ENCODE measurements at regions not wholly inside any gene's neighbourhood (a gene's known extent, or its start where the extent isn't known, plus 50 kb on each side); places are given as distances from the start of the nearest gene placed in this dataset.

GRCh38 chr12:34298971-34299801 lies 276.9 kb downstream of the ALG10 start:
- Histone ChIP-seq H3K4me2 (ENCODE audit: insufficient read depth, insufficient read length, low read length) (no peak overlapping the region), H2AK5ac (ENCODE audit: insufficient read length, low read length) (no peak overlapping the region), H2BK120ac (ENCODE audit: low read depth, low read length, poor library complexity, severe bottlenecking) (no peak overlapping the region), H4K20me1 (ENCODE audit: control insufficient read depth, insufficient read depth, insufficient read length) (no peaks in the 10 kb centered on the region), H3K4me1 (ENCODE audit: insufficient read depth, low read length) (no peaks in the 10 kb centered on the region), H3K9me3 (ENCODE audit: control insufficient read depth, low read depth, low read length) (peaks cover 51% of the 10 kb centered on the region), H2BK15ac (ENCODE audit: low read depth, low read length) (no peak overlapping the region), H3K79me1 (ENCODE audit: insufficient read depth, low read depth, low read length, poor library complexity, severe bottlenecking) (no peaks in the 10 kb centered on the region), H3K23ac (ENCODE audit: insufficient read length, low read depth, low read length) (no peak overlapping the region), H4K91ac (ENCODE audit: insufficient read length, low read depth, low read length) (no peak overlapping the region), H2BK5ac (ENCODE audit: insufficient read length, low read length) (no peak overlapping the region), H3T11ph (ENCODE audit: low read length) (no peak overlapping the region), H3K9ac (ENCODE audit: extremely low read depth, insufficient read length, low read length) (no peak overlapping the region), H3K23me2 (ENCODE audit: insufficient read length, low read depth, low read length, poor library complexity, severe bottlenecking) (no peaks in the 10 kb centered on the region), H3K27me3 (ENCODE audit: insufficient read depth, low read length) (no peaks in the 10 kb centered on the region), H3K4ac (ENCODE audit: low read depth, low read length) (no peak overlapping the region), H3K79me2 (ENCODE audit: insufficient read depth, low read length) (no peaks in the 10 kb centered on the region), H3K27ac (ENCODE audit: insufficient read length, low read depth, low read length) (no peak overlapping the region), H4K5ac (ENCODE audit: insufficient read length, low read depth, low read length) (no peak overlapping the region), H4K8ac (replicated peaks; ENCODE audit: insufficient read length, low read depth, low read length) (no peak overlapping the region), H2BK12ac (ENCODE audit: insufficient read length, low read depth, low read length) (no peak overlapping the region), H2BK20ac (ENCODE audit: low read depth, low read length, poor library complexity, severe bottlenecking) (no peak overlapping the region), H3K56ac (ENCODE audit: insufficient read length, low read depth, low read length) (no peak overlapping the region), H3K18ac (ENCODE audit: insufficient read length, low read depth, low read length) (no peak overlapping the region), H2AFZ (ENCODE audit: low read length) (no peak overlapping the region), H3K14ac (ENCODE audit: insufficient read depth, low read length) (no peak overlapping the region)
- Mint-ChIP-seq H3K27ac (no peak overlapping the region), H3K4me3 (no peak overlapping the region), H3K27me3 (ENCODE audit: low read depth) (peaks cover 2% of the 10 kb centered on the region), H3K36me3 (ENCODE audit: insufficient read depth in 1 of 3, low read depth in 3 of 3) (peaks cover 40 to 52% (median 45%) of the 10 kb centered on the region in 3 experiments), H3K9me3 (peaks cover 100% of the 10 kb centered on the region in 2 experiments), H3K4me1 (no peaks in the 10 kb centered on the region)
- no CpG with 5 or more reads among the region's 35 CpGs for WGBS (ENCODE audit: extremely low coverage, insufficient read length, low lambda C conversion rate)
- no peak for DNase-seq
- TF ChIP-seq, protein P1, sequence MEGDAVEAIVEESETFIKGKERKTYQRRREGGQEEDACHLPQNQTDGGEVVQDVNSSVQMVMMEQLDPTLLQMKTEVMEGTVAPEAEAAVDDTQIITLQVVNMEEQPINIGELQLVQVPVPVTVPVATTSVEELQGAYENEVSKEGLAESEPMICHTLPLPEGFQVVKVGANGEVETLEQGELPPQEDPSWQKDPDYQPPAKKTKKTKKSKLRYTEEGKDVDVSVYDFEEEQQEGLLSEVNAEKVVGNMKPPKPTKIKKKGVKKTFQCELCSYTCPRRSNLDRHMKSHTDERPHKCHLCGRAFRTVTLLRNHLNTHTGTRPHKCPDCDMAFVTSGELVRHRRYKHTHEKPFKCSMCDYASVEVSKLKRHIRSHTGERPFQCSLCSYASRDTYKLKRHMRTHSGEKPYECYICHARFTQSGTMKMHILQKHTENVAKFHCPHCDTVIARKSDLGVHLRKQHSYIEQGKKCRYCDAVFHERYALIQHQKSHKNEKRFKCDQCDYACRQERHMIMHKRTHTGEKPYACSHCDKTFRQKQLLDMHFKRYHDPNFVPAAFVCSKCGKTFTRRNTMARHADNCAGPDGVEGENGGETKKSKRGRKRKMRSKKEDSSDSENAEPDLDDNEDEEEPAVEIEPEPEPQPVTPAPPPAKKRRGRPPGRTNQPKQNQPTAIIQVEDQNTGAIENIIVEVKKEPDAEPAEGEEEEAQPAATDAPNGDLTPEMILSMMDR (conservative IDR thresholded peaks at IDR 0.05) = no peak

Data from H9 (cell line).